Thyroid gland (tissue), 4 donors: ENCODE measurements at regions not wholly inside any gene's neighbourhood (a gene's known extent, or its start where the extent isn't known, plus 50 kb on each side); places are given as distances from the start of the nearest gene placed in this dataset.

Experiments used
- DNase-seq, 2 donors: peaks; one replicate each; pipeline ENCODE4 v3.0.0-alpha.2; 2019
- H3K27ac ChIP-seq, 3 donors: fragments of 200-600 bp; sonication (generic); 1 replicate in 2 of 3; 2 replicates in 1 of 3; pipeline ENCODE4 v1.5.1; 2016 to 2019; ENCODE audit warnings: mild to moderate bottlenecking in 1 of 3, moderate library complexity in 1 of 3
- H3K27me3 ChIP-seq: fragments of 200-600 bp; sonication (generic); one replicate; pipeline ENCODE4 v1.5.1; 2019
- H3K36me3 ChIP-seq, 2 donors: fragments of 200-600 bp; sonication (generic); one replicate each; pipeline ENCODE4 v1.5.1; 2016 to 2019
- H3K4me1 ChIP-seq, 2 donors: fragments of 200-600 bp; sonication (generic); one replicate each; pipeline ENCODE4 v1.5.1; 2017 to 2019
- H3K4me3 ChIP-seq, 3 donors: fragments of 200-600 bp; sonication (generic); replicated peaks in 1 of 3; 1 replicate in 2 of 3; 2 replicates in 1 of 3; pipeline ENCODE4 v1.5.1; 2016; ENCODE audit warnings: mild to moderate bottlenecking in 1 of 3
- H3K9me3 ChIP-seq: fragments of 200-600 bp; sonication (generic); one replicate; pipeline ENCODE4 v1.5.1; 2017
- POLR2A ChIP-seq, 2 donors: fragments of 450-650 bp; IDR thresholded peaks; one replicate each; pipeline ENCODE4 v1.6.1; 2017; ENCODE audit warnings: antibody characterized with exemption in 2 of 2, mild to moderate bottlenecking in 2 of 2, moderate library complexity in 1 of 2
- WGBS, 2 donors: methylation state at CpG; one replicate each; pipeline ENCODE4 v1.1.5; 2017; 5-methylcytosine and 5-hydroxymethylcytosine counted together
- intact Hi-C: fragments of 100-400 bp; cut with DNase I; formaldehyde crosslinking; loops from one replicate; pipeline ENCODE4 v1.15.1; 2023
- TF ChIP-seq, protein P1 (sequence below), 6 experiments: fragments of 200-600 bp in 3 of 6; fragments of 450-650 bp in 3 of 6; sonication (generic) in 3 of 6; IDR thresholded peaks; one replicate each; pipeline ENCODE4 v1.5.1; 2016 to 2019; ENCODE audit warnings: antibody characterized with exemption in 6 of 6, mild to moderate bottlenecking in 2 of 6, inconsistent platforms in 1 of 6, moderate library complexity in 1 of 6

- WGBS, 2 donors = 45 to 50% methylated on average over 1 of the region's 1 CpG
- Histone ChIP-seq H3K4me3 (no peak overlapping the region), H3K4me1 (no peaks in the 10 kb centered on the region), H3K36me3 (no peaks in the 10 kb centered on the region), H3K9me3 (no peaks in the 10 kb centered on the region), H3K27me3 (no peaks in the 10 kb centered on the region), H3K27ac (no peak overlapping the region)
- intact Hi-C loops = no loop called here
- TF ChIP-seq, protein P1, sequence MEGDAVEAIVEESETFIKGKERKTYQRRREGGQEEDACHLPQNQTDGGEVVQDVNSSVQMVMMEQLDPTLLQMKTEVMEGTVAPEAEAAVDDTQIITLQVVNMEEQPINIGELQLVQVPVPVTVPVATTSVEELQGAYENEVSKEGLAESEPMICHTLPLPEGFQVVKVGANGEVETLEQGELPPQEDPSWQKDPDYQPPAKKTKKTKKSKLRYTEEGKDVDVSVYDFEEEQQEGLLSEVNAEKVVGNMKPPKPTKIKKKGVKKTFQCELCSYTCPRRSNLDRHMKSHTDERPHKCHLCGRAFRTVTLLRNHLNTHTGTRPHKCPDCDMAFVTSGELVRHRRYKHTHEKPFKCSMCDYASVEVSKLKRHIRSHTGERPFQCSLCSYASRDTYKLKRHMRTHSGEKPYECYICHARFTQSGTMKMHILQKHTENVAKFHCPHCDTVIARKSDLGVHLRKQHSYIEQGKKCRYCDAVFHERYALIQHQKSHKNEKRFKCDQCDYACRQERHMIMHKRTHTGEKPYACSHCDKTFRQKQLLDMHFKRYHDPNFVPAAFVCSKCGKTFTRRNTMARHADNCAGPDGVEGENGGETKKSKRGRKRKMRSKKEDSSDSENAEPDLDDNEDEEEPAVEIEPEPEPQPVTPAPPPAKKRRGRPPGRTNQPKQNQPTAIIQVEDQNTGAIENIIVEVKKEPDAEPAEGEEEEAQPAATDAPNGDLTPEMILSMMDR (IDR thresholded peaks at IDR 0.05) = no peak
- TF ChIP-seq POLR2A (IDR thresholded peaks at IDR 0.05) = no peak
- DNase-seq = no peak
Measured at GRCh38 chr7:20466543-20467021, 135.9 kb downstream of the ITGB8 start.

- no peaks in the 10 kb centered on the region for H3K4me1 ChIP-seq
- WGBS, 2 donors = 31 to 43% methylated on average over 1 of the region's 1 CpG
- H3K27ac ChIP-seq = no peak overlapping the region
- H3K27me3 ChIP-seq = no peaks in the 10 kb centered on the region
- no peaks in the 10 kb centered on the region for H3K9me3 ChIP-seq
- H3K4me3 ChIP-seq = no peak overlapping the region
- DNase-seq = no peak
- intact Hi-C loops = no loop called here
- TF ChIP-seq POLR2A (IDR thresholded peaks at IDR 0.05) = no peak
- TF ChIP-seq, protein P1 (IDR thresholded peaks at IDR 0.05) = no peak
- no peaks in the 10 kb centered on the region for H3K36me3 ChIP-seq
Measured at GRCh38 chr7:20470082-20470481, 139.4 kb downstream of the ITGB8 start.

GRCh38 chr7:20470726-20471125 lies 140.0 kb downstream of the ITGB8 start:
- no peak overlapping the region for H3K27ac ChIP-seq
- TF ChIP-seq, protein P1 (IDR thresholded peaks at IDR 0.05) = no peak
- no peak for TF ChIP-seq POLR2A (IDR thresholded peaks at IDR 0.05)
- WGBS, 2 donors = 61 to 76% methylated on average over 1 of the region's 1 CpG

DNA sequence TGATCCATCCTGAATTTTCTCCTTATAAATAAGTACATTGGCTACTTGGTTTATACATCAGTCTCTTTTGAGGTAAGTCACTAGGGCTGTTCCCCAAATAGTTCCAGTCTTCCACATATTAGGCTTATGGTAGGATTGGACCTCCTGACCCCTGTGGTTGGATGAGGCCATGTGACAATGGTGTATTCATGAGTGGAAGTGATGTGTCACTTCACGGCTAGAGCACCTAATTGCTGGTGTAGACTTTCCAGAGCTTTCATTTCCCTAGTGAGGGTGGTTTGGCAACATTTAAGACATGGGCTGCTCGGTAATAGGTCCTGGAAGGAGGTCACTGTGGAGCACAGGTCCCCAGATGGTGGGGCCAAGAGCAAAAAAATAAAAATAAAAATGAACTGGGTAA lies 141.2 kb upstream of the ABCB5 start:
- H3K27me3 ChIP-seq = no peaks in the 10 kb centered on the region
- TF ChIP-seq, protein P1 (IDR thresholded peaks at IDR 0.05) = no peak
- TF ChIP-seq POLR2A (IDR thresholded peaks at IDR 0.05) = no peak
- intact Hi-C loops = no loop called here
- H3K36me3 ChIP-seq = no peaks in the 10 kb centered on the region
- no peak overlapping the region for H3K4me3 ChIP-seq
- DNase-seq = no peak
- no peak overlapping the region for H3K27ac ChIP-seq
- 42 to 47% methylated on average over 2 of the region's 2 CpGs for WGBS, 2 donors
- no peaks in the 10 kb centered on the region for H3K9me3 ChIP-seq
- no peaks in the 10 kb centered on the region for H3K4me1 ChIP-seq

More at GRCh38 chr7:20470726-20471125, 140.0 kb downstream of the ITGB8 start:
- no peaks in the 10 kb centered on the region for H3K9me3 ChIP-seq
- intact Hi-C loops = no loop called here
- no peaks in the 10 kb centered on the region for H3K4me1 ChIP-seq
- DNase-seq = no peak
- no peaks in the 10 kb centered on the region for H3K36me3 ChIP-seq
- no peaks in the 10 kb centered on the region for H3K27me3 ChIP-seq
- no peak overlapping the region for H3K4me3 ChIP-seq

DNA sequence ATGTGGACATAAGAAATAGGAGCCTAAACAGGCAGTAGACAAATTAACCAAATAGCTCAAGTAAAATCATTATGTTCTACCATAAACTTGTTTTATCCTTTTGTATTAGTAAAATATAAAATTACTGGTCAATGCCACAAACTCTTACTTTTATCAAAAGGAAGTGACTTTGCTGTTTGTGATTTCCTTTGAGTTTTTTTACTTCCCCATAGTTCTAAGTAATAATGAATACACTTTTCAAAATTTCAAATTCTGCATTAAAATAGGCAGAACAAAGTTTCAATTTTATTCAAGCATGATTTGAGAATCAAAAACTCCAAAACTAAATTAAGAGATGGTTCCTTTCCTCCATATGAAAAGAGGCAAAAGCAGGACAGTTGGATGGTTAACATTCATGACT lies 139.7 kb upstream of the ABCB5 start:
- no peaks in the 10 kb centered on the region for H3K4me1 ChIP-seq
- no peaks in the 10 kb centered on the region for H3K9me3 ChIP-seq
- no peak overlapping the region for H3K27ac ChIP-seq
- no peak for DNase-seq
- intact Hi-C loops = no loop called here
- H3K36me3 ChIP-seq = no peaks in the 10 kb centered on the region
- TF ChIP-seq, protein P1 (IDR thresholded peaks at IDR 0.05) = no peak
- no peak for TF ChIP-seq POLR2A (IDR thresholded peaks at IDR 0.05)
- no peak overlapping the region for H3K4me3 ChIP-seq
- no peaks in the 10 kb centered on the region for H3K27me3 ChIP-seq
